DMS53 (cell line): ENCODE measurements at regions not wholly inside any gene's neighbourhood (a gene's known extent, or its start where the extent isn't known, plus 50 kb on each side); places are given as distances from the start of the nearest gene placed in this dataset.
A peak's percentile ranks its signal among the peaks of the same experiment; 100 is the strongest.

ENCODE experiments used
- DNase-seq: peaks from one replicate; lab custom pipeline; 2025; lab: John Stamatoyannopoulos, UW

- DNase-seq, result no peak
These were observed 737.4 kb downstream of the BRD1 start for GRCh38 chr22:49090061-49090852.

GRCh38 chr22:49088801-49089791 lies 738.6 kb downstream of the BRD1 start:
- no peak for DNase-seq

GRCh38 chr22:49087716-49088601 lies 739.7 kb downstream of the BRD1 start:
- no peak for DNase-seq

GRCh38 chr22:49087198-49087597 lies 740.5 kb downstream of the BRD1 start:
- DNase-seq, result no peak

GRCh38 chr22:49086606-49087157 lies 741.0 kb downstream of the BRD1 start:
- DNase-seq, result no peak

GRCh38 chr22:49086181-49086580 lies 741.5 kb downstream of the BRD1 start:
- DNase-seq, result no peak

GRCh38 chr22:49084206-49084605 lies 743.5 kb downstream of the BRD1 start:
- peak; percentile 16 for DNase-seq

GRCh38 chr22:49083607-49084006 lies 744.1 kb downstream of the BRD1 start:
- DNase-seq, result no peak

- no peak for DNase-seq
These were observed 745.2 kb downstream of the BRD1 start for GRCh38 chr22:49082451-49082850.

- DNase-seq, result no peak
These were observed 745.7 kb downstream of the BRD1 start for GRCh38 chr22:49081926-49082325.

GRCh38 chr22:49081261-49081666 lies 746.4 kb downstream of the BRD1 start:
- DNase-seq, result no peak

- DNase-seq, result no peak
These were observed 747.0 kb downstream of the BRD1 start for GRCh38 chr22:49080631-49081030.

GRCh38 chr22:49079743-49080500 lies 747.8 kb downstream of the BRD1 start:
- no peak for DNase-seq

- DNase-seq, result no peak
These were observed 748.5 kb downstream of the BRD1 start for GRCh38 chr22:49079027-49079725.

GRCh38 chr22:49078076-49078710 lies 749.5 kb downstream of the BRD1 start:
- DNase-seq, result no peak

- no peak for DNase-seq
These were observed 750.1 kb downstream of the BRD1 start for GRCh38 chr22:49077586-49077985.

GRCh38 chr22:49077036-49077393 lies 750.7 kb downstream of the BRD1 start:
- no peak for DNase-seq

GRCh38 chr22:49076300-49077035 lies 751.2 kb downstream of the BRD1 start:
- DNase-seq, result no peak

GRCh38 chr22:49075150-49075549 lies 752.5 kb downstream of the BRD1 start:
- DNase-seq, result no peak
